ENCODE measurements at regions not wholly inside any gene's neighbourhood (a gene's known extent, or its start where the extent isn't known, plus 50 kb on each side); places are given as distances from the start of the nearest gene placed in this dataset.

DNA sequence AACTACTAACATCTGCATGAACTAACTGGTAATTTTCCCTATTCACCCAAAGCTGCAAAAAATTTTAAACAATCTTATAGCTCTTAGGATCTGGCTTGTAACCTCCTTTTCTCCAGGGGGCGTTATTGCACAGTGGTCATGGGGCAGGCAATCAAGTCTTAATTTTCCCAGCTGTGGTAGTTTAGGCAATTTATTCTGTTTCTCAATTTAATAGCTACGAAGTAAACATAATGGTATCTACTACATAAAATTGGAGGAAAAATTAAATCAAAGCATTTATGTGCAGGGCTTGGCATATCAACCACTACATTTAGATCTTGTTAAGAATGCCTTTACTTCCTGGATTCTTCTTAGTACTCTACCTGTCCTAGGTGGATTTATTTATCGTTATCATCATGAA, 137.4 kb upstream of the GUCY1A1 start:
- FAIRE-seq (no peak), ATAC-seq (no peak), DNase-seq (ENCODE audit: extremely low read depth in 1 of 4, low spot score in 3 of 4) (no peak)
- Histone ChIP-seq H3K9me3 (replicated peaks; ENCODE audit: control insufficient read depth, insufficient read depth, low read depth, low read length) (no peaks in the 10 kb centered on the region), H4K20me1 (replicated peaks; ENCODE audit: control insufficient read depth, insufficient read depth, low read length) (no peaks in the 10 kb centered on the region), H3K4me2 (ENCODE audit: insufficient read depth, low read length) (no peak overlapping the region), H3K4me1 (replicated peaks in 1 of 2; ENCODE audit: control insufficient read depth in 2 of 2, insufficient read depth in 2 of 2, low read length in 2 of 2) (no peaks in the 10 kb centered on the region), H3K79me2 (ENCODE audit: control insufficient read depth, insufficient read depth, low read length) (no peaks in the 10 kb centered on the region), H3K9me1 (ENCODE audit: control insufficient read depth, insufficient read depth, low read length) (no peaks in the 10 kb centered on the region), H3K9ac (ENCODE audit: insufficient read depth in 1 of 2, low read depth in 2 of 2, low read length in 2 of 2) (no peak overlapping the region), H3K4me3 (no peak overlapping the region), H2AFZ (ENCODE audit: low read depth, low read length) (no peak overlapping the region), H3K27me3 (ENCODE audit: control insufficient read depth in 2 of 2, insufficient read depth in 2 of 2, low read length in 2 of 2) (no peaks in the 10 kb centered on the region), H3K27ac (ENCODE audit: extremely low read depth, low read depth, low read length) (no peak overlapping the region), H3K36me3 (ENCODE audit: control insufficient read depth, insufficient read depth, low read length) (no peaks in the 10 kb centered on the region)
- 0% methylated on average over 3 of the region's 3 CpGs for WGBS (ENCODE audit: insufficient coverage, low coverage, missing lambda C conversion rate)
- no peak for TF ChIP-seq ZNF778 (CRISPR knock-in tag; IDR thresholded peaks at IDR 0.05)
- no peak for TF ChIP-seq CBX8 (IDR thresholded peaks at IDR 0.05; ENCODE audit: borderline replicate concordance, extremely low read depth, low read depth, low read length, poor library complexity, severe bottlenecking)
- TF ChIP-seq, protein P1, sequence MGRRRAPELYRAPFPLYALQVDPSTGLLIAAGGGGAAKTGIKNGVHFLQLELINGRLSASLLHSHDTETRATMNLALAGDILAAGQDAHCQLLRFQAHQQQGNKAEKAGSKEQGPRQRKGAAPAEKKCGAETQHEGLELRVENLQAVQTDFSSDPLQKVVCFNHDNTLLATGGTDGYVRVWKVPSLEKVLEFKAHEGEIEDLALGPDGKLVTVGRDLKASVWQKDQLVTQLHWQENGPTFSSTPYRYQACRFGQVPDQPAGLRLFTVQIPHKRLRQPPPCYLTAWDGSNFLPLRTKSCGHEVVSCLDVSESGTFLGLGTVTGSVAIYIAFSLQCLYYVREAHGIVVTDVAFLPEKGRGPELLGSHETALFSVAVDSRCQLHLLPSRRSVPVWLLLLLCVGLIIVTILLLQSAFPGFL (CRISPR knock-in tag; IDR thresholded peaks at IDR 0.05): no peak
- no peak for TF ChIP-seq KLF16 (IDR thresholded peaks at IDR 0.05)
- no peak for TF ChIP-seq NR1H2 (CRISPR knock-in tag; IDR thresholded peaks at IDR 0.05)
- TF ChIP-seq, protein P2, sequence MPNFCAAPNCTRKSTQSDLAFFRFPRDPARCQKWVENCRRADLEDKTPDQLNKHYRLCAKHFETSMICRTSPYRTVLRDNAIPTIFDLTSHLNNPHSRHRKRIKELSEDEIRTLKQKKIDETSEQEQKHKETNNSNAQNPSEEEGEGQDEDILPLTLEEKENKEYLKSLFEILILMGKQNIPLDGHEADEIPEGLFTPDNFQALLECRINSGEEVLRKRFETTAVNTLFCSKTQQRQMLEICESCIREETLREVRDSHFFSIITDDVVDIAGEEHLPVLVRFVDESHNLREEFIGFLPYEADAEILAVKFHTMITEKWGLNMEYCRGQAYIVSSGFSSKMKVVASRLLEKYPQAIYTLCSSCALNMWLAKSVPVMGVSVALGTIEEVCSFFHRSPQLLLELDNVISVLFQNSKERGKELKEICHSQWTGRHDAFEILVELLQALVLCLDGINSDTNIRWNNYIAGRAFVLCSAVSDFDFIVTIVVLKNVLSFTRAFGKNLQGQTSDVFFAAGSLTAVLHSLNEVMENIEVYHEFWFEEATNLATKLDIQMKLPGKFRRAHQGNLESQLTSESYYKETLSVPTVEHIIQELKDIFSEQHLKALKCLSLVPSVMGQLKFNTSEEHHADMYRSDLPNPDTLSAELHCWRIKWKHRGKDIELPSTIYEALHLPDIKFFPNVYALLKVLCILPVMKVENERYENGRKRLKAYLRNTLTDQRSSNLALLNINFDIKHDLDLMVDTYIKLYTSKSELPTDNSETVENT (CRISPR knock-in tag; IDR thresholded peaks at IDR 0.05): no peak
- no TSS peak for BruUV-seq (replicated peaks)
- in situ Hi-C loops (cut with MboI): no loop called here
- ChIA-PET CTCF (ENCODE audit: low intra/inter-chr PET ratio) (no interaction called here), POLR2A (no interaction called here)
- intact Hi-C loops (cut with micrococcal nuclease): no loop called here

Data from K562 (cell line).